HG02763 (cell line): ENCODE measurements at regions not wholly inside any gene's neighbourhood (a gene's known extent, or its start where the extent isn't known, plus 50 kb on each side); places are given as distances from the start of the nearest gene placed in this dataset.
A peak's percentile ranks its signal among the peaks of the same experiment; 100 is the strongest.

ENCODE experiments used
- ATAC-seq: cut with Tn5 transposase; IDR thresholded peaks from one replicate; pipeline ENCODE4 v1.9.1; 2021; ENCODE audit warnings: mild to moderate bottlenecking, moderate library complexity; ENCODE audit not compliant: unreplicated experiment

DNA sequence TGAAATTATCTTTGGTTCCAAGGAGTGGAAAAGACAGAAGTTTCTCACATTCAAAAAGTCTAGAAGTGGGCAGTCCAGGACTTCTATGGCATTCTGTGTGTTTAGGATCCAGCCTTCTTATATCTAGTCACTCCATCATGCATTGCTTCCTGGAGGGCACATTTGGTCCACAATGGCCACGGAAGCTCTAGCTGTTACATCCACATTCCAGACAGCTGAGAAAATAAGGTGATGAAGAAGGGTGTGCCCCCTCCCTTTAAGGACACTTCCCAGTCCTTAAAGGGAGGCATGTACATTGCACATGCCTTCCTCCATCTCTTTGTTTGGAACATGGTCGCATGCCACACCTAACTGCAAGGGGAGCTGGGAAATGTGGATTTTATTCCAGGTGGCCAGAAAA is 59.9 kb upstream of the BZW1 start:
- no peak for ATAC-seq

DNA sequence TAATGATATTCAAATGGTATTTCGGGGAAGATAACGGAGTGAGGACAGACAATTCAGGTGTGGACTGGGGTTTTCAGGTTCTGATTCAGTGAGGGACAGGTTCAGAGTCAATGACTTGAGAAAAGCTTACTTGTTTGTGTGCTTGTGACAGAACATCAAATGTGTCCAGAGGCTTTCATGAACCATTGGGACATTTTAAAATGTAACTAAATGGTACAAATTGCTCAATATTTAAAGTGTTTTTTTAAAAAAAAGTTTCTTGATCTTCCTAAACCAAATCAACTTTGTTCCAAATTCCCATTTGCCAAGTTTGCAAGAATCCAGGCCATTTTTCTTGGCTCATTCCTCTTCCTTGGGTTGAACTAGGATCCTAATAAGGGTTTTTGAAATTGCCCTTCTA is 59.4 kb upstream of the BZW1 start:
- no peak for ATAC-seq

DNA sequence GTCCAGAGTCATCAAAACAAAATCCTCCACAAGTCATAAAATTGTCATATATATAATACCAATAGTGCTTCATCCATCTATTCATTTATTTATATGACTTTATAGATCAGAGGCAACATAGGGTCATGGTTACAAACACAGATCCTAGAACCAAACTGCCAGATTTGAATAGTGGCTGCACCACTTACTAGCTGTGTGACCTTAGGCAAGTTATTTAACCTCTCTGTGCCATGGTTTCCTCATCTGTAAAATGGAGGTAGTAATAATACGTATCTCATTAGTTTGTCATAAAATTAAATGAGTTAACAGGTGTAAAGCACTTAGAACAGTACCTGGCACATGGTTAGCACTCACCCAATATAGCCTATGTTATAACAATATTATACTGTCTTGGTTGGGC is 58.9 kb upstream of the BZW1 start:
- no peak for ATAC-seq

DNA sequence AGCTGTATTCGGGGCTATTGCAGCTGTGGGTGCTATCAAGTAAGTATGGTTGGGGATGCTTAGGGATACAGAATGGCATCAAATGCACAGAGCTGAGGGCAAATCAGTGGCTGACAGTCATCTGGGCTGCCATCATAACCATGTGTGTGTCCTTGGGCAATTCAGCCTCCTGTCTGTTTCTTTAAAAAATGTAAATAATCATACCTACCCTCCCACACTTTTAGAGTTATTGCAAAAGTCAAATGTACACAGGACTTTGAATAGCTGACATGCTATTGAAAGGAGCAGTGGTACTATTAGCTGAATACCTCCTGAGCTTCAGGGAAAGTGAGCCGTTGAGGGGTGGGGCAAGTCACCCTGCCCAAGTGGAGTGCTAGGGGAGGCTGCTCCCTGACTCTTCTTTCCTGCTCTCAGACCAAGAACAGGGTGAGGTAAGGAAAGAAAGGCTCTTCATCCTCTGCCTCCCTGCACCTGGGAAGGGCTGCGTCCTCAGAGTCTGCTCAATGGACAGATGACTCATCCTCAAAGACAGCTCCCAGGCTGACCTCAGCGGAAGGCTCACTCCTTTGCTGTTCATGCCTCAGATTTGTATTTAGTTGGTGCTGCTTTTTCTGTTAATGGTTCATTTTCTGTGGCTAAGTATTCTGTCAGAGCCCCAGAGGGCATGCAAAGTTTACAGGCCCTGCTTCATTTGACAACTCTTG is 54.9 kb upstream of the BZW1 start:
- peak; percentile 58 for ATAC-seq

DNA sequence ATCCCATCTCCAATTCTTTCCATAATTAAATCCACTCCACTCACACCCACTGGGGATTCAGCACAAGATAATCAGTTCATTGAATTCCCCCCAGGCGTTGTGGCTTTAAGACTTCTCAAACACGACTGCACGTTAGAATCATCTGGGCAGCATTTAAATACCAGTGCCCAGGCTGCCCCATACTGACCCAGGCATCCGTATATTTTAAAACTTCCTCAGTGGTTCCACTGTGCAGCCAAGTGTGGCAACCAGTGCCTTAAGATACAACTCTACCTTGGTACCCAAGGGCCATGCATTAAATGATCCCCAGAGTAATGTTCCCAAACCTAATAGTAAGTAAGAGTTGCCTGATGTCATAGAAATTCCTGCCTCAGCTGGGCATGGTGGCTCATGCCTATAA is 54.3 kb upstream of the BZW1 start:
- no peak for ATAC-seq

DNA sequence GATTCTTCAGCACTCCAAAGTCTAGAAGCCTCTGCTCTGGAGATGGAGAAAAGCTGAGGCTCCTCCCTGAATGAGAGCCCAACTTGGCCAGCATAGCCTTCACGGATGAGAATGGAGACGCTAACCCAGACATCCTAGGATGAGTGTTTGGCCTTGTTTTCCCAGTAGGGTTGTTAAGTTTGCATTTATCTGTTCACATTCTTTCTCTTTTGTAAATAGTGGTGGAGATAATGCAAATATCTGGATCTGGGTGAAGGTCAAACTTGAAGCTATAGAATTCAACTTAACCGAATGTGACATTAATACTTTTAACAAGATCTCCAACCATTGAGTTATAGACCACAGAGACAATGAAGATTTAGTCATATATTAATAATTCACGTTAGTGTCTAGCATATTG is 53.4 kb upstream of the BZW1 start:
- no peak for ATAC-seq

DNA sequence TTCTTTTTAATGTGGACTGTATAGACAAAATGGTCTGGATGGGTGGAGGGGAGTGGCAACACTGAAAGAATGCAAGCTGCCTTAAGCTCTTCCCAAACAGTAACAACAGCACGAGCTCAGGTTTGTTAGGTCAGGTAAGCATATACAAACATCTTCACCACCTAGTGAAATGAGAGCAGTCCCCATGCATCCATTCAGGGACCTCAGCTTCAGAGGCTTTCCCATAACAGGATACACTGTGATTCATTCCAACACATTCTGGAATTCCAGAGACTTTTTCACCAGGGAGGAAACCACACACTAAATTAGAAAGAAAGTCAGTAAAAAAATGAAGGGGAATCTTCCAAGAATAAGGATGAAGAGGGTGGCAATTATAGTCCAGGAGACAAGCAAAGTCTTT is 50.4 kb upstream of the BZW1 start:
- ATAC-seq: no peak
